Bronchial epithelial cell (primary cell): ENCODE measurements at regions not wholly inside any gene's neighbourhood (a gene's known extent, or its start where the extent isn't known, plus 50 kb on each side); places are given as distances from the start of the nearest gene placed in this dataset.

ENCODE experiments used
- DNase-seq: peaks from one replicate; pipeline ENCODE4 v3.0.0-alpha.2; 2010; ENCODE audit warnings: low read depth
- FAIRE-seq: peaks from 2 replicates; lab custom pipeline; 2011; peaks lifted over from hg19 to GRCh38; lab: Jason Lieb, UNC
- H3K27me3 ChIP-seq: 2 replicates; pipeline ENCODE4 v1.5.1; 2011; ENCODE audit warnings: low read length; ENCODE audit not compliant: control insufficient read depth, insufficient read depth
- H3K36me3 ChIP-seq: 2 replicates; pipeline ENCODE4 v1.5.1; 2011; ENCODE audit warnings: low read length; ENCODE audit not compliant: control insufficient read depth, insufficient read depth
- H3K4me3 ChIP-seq: 2 replicates; pipeline ENCODE4 v1.5.1; 2011; ENCODE audit warnings: mild to moderate bottlenecking, low read depth, low read length, control low read depth
- TF ChIP-seq, protein P1 (sequence below): IDR thresholded peaks from 2 replicates; pipeline ENCODE4 v1.5.1; 2011; ENCODE audit warnings: mild to moderate bottlenecking, moderate library complexity, low read length, control low read depth, inconsistent platforms; ENCODE audit not compliant: insufficient read depth, severe bottlenecking

DNA sequence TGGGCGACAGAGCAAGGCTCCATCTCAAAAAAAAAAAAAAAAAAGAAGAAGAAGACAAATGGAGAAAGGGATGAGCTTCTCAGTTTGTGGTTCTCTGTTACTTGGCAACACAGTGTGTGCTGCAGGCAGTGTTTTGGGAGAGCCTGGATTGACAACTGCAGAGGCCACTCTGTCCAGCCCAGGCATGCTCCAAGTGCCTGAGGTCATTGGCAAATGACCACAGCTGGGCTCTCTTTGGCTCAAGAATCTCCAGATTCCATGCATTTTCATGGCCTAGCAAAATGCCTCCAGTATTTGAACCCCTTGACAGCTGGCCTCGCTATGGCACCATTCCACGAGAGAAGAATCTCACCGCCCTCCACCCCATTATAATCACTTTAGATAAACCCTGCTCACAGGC, 126.2 kb downstream of the ANKRD60 start:
- peaks cover 1% of the 10 kb centered on the region for H3K27me3 ChIP-seq
- no peaks in the 10 kb centered on the region for H3K36me3 ChIP-seq
- DNase-seq (no peak), FAIRE-seq (no peak)
- H3K4me3 ChIP-seq, result no peak overlapping the region
- TF ChIP-seq, protein P1, sequence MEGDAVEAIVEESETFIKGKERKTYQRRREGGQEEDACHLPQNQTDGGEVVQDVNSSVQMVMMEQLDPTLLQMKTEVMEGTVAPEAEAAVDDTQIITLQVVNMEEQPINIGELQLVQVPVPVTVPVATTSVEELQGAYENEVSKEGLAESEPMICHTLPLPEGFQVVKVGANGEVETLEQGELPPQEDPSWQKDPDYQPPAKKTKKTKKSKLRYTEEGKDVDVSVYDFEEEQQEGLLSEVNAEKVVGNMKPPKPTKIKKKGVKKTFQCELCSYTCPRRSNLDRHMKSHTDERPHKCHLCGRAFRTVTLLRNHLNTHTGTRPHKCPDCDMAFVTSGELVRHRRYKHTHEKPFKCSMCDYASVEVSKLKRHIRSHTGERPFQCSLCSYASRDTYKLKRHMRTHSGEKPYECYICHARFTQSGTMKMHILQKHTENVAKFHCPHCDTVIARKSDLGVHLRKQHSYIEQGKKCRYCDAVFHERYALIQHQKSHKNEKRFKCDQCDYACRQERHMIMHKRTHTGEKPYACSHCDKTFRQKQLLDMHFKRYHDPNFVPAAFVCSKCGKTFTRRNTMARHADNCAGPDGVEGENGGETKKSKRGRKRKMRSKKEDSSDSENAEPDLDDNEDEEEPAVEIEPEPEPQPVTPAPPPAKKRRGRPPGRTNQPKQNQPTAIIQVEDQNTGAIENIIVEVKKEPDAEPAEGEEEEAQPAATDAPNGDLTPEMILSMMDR, result no peak

DNA sequence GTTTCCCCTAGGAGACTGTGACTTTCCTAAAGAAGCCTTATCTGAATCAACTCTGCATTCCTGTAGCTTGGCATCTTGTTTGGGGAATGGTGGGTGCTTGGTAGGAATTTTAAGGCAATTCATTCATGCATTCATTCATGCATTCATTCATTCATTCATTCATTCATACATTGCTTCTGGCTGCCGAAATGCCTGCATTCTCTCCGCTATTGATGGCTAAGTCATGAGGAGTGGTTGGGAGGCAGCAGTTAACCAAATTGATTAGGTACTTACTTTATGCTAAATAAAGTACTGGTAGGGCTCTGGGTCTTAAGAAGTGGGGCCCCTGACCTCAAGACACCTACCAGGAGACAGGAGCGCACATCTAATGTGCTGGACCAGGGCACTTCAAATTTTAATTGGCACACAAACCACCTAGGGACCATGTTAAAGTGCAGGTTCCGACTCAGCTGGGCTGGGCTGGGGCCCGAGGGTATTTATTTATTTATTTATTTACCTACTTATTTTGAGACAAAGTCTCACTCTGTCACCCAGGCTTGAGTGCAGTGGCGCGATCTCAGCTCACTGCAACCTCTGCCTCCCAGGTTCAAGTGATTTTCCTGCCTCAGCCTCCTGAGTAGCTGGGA, 127.6 kb downstream of the ANKRD60 start:
- TF ChIP-seq, protein P1, result no peak
- Histone ChIP-seq H3K36me3 (no peaks in the 10 kb centered on the region), H3K4me3 (no peak overlapping the region), H3K27me3 (peaks cover 3% of the 10 kb centered on the region)
- DNase-seq, result no peak
- FAIRE-seq, result no peak

DNA sequence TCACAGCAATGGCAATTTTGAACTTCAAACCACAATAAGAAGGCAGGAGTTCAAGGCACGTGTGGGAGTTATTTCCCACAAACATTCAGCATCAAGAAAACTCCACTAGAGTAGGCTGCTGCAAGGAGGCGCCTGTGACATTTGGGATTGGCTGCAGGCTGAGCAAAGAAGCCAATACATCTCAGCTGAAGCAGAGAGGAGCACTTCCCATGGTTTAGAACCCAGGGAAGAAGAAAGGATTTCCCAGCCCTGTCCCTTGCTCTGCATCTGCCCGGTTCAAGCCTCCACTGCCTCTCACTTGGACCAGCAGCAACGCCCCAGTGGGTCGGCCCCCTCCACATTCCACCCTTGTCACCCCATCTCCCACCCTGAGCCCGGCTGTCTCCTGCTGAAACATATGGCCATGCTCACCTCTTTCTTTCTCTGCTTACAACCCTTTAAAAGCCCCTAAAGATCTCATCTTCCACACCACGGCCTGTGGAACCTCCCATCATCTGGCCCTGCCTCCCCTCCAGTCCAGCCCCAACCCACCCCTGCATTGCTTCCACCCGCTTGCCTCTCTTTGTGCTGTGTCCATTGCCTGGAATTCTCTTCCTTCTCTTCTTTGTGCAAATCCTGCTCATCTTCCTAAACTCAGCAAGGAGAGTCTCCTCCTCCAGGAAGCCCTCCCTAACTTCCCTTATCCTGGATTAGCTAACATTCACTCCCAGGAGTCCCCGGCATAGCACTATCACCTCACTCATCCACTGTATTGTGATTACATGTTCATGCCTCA, 128.3 kb downstream of the ANKRD60 start:
- TF ChIP-seq, protein P1, result no peak
- FAIRE-seq (no peak), DNase-seq (no peak)
- Histone ChIP-seq H3K27me3 (peaks cover 3% of the 10 kb centered on the region), H3K36me3 (no peaks in the 10 kb centered on the region), H3K4me3 (no peak overlapping the region)

DNA sequence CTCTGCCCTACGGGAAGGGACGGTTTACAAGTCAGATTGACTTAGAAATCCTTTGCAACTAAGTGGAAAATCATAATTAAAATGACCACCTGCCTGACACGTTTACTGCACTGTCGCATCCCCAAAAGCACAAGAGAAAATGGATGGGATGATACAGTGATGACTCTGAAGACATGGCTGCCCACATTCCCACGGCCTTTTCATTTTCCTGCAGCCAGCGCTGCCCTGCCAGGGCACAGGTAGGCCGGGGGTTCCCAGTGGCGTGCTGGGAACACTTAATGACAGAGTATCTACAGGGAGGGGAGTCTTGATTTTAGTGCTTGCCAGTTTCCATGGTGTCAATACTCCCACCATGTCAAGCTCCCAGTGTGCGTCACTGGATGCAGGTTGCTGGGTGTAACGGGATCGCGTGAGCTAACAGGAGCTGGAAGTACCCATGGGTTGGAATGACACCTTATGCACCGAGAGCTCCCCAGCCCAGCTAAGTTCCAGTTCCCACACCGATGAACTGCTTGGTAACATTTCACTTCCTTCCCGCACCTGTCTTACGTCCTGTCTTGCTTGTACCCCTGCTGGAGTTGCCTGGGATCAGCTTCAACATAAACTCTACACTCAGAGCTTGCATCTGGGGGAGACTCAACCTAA, 129.0 kb downstream of the ANKRD60 start:
- Histone ChIP-seq H3K4me3 (no peak overlapping the region), H3K36me3 (no peaks in the 10 kb centered on the region), H3K27me3 (peaks cover 3% of the 10 kb centered on the region)
- TF ChIP-seq, protein P1, result no peak
- no peak for DNase-seq
- FAIRE-seq, result no peak

DNA sequence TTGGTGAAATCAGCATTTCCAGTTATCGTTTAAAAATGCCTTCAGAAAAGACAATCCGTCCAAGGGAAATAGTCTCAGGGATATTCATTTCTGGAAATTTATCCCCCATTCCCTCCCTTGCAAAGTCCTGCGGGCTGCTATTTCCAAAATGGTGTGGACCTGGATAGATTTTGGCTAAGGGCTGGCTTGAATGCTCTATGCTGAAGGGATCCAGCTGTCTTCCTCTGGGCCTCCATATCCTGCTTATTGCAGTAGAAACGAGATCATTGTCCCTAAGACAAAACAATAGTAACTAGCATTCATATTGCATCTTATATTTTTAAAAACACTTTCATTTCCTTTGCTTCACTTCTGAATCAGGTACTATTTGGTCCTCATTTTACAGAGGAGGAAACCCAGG, 129.9 kb downstream of the ANKRD60 start:
- Histone ChIP-seq H3K27me3 (peaks cover 3% of the 10 kb centered on the region), H3K4me3 (no peak overlapping the region), H3K36me3 (no peaks in the 10 kb centered on the region)
- DNase-seq, result no peak
- FAIRE-seq, result no peak
- TF ChIP-seq, protein P1, result no peak
